ENCODE measurements at regions not wholly inside any gene's neighbourhood (a gene's known extent, or its start where the extent isn't known, plus 50 kb on each side); places are given as distances from the start of the nearest gene placed in this dataset.
"Not testable (repeated sequence)": the region's sequence is repeated elsewhere in the genome, so short reads cannot be mapped to it uniquely, and the experiment has no call there.

DNA sequence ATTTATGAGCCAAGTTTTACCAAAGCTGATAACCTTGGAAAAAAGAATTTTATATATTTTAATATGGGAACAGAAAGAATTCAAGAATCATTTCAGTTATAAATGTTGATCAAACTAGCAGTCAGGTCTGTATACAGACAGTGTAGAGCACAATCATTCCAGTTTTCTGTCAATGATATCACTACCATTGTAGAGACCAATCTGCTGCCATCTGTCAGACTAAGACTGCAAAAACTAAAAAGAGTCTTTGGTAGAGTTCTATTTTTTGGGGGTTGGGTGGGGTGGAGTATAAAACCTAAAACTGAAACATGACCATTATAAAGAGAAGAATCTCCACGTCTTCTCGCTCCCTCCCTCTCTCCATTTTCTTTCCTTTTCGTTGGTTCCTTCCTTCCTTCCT, 204.7 kb upstream of the UBE2E3 start:
- no peak overlapping the region for H3K27ac ChIP-seq
- ATAC-seq: no peak
- intact Hi-C loops (cut with DNase I): no loop called here

DNA sequence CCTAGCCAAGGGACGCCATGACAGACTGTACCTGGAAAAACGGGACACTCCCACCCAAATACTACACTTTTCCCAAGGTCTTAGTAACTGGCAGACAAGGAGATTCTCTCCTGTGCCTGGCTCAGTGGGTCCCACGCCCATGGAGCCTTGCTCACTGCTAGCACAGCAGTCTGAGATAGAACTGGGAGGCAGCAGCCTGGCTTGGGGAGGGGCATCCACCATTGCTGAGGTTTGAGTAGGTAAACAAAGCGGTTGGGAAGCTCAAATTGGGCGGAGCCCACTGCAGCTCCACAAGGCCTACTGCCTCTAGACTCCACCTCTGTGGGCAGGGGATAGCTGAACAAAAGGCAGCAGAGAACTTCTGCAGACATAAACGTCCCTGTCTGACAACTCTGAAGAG, 215.1 kb upstream of the UBE2E3 start:
- peak; percentile 47 for DNase-seq
- H3K27me3 ChIP-seq; intact Hi-C loops (cut with DNase I); H3K27ac ChIP-seq; H3K4me3 ChIP-seq; H3K4me1 ChIP-seq; H3K36me3 ChIP-seq; H3K9me3 ChIP-seq; ATAC-seq: not testable (repeated sequence)

More for the DNA sequence above, 204.7 kb upstream of the UBE2E3 start:
- Histone ChIP-seq H3K4me1 (no peaks in the 10 kb centered on the region), H3K9me3 (no peaks in the 10 kb centered on the region), H3K27me3 (no peaks in the 10 kb centered on the region), H3K36me3 (no peaks in the 10 kb centered on the region), H3K4me3 (no peak overlapping the region)
- DNase-seq: no peak
- TF ChIP-seq, protein P1, sequence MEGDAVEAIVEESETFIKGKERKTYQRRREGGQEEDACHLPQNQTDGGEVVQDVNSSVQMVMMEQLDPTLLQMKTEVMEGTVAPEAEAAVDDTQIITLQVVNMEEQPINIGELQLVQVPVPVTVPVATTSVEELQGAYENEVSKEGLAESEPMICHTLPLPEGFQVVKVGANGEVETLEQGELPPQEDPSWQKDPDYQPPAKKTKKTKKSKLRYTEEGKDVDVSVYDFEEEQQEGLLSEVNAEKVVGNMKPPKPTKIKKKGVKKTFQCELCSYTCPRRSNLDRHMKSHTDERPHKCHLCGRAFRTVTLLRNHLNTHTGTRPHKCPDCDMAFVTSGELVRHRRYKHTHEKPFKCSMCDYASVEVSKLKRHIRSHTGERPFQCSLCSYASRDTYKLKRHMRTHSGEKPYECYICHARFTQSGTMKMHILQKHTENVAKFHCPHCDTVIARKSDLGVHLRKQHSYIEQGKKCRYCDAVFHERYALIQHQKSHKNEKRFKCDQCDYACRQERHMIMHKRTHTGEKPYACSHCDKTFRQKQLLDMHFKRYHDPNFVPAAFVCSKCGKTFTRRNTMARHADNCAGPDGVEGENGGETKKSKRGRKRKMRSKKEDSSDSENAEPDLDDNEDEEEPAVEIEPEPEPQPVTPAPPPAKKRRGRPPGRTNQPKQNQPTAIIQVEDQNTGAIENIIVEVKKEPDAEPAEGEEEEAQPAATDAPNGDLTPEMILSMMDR (IDR thresholded peaks at IDR 0.05): no peak

DNA sequence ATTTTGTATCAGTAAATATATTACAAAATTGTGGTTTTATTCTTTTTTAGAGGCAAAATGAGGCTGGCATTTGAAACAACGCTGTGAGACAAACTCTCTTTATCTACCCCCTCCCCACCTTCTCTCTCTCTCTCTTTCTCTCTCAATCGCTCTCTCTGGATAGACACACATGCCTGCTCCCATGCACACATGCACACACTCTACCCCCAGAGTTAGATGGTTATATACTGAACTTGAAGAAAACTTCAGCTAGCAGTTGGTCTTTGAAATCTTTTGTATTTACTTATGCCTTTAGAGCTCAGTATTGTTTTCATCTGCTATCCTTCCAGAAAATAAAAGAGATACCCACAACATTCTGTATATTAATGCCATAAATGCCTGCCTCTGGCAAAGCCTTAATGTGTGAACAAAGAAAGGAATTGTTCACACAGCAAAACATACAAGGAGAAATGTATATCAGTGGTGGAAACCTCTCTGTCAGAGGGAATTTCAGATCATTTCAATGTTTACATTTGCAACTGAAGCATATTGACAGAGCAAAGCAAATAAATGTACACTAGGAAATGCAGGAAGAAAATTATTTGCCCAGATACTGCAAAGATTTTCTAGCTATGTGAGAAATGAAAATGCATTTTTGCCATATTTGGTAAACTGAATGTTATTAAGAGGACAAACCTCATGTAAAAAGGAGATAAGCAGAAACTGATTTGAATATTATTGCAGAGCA, 217.0 kb upstream of the UBE2E3 start:
- H3K36me3 ChIP-seq: no peaks in the 10 kb centered on the region
- no peak for ATAC-seq
- intact Hi-C loops (cut with DNase I): no loop called here
- no peak overlapping the region for H3K4me3 ChIP-seq
- TF ChIP-seq, protein P1 (IDR thresholded peaks at IDR 0.05): no peak
- no peaks in the 10 kb centered on the region for H3K9me3 ChIP-seq
- H3K27me3 ChIP-seq: no peaks in the 10 kb centered on the region
- DNase-seq: no peak
- H3K4me1 ChIP-seq: no peaks in the 10 kb centered on the region
- H3K27ac ChIP-seq: no peak overlapping the region

DNA sequence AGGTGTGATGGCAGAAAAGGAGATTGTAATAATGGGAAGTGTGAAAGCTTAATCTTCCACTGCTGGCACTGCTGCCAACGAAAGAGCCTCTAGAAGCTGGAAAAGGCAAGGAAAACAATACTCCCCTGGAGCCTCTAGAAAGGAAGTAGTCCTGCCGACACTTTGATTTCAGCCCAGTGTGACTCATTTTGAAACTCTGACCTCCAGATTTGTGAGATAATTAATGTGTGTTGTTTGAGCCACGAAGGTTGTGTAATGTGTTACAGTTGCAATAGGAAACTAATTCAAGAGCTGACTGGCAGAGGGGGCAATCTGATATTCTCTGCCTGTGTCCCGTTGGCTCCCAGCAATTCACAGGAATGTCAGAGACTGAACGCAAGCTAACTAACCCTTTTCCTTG, 219.2 kb upstream of the UBE2E3 start:
- Histone ChIP-seq H3K4me3 (no peak overlapping the region), H3K27ac (no peak overlapping the region), H3K9me3 (no peaks in the 10 kb centered on the region), H3K27me3 (no peaks in the 10 kb centered on the region), H3K36me3 (no peaks in the 10 kb centered on the region), H3K4me1 (no peaks in the 10 kb centered on the region)
- TF ChIP-seq, protein P1 (IDR thresholded peaks at IDR 0.05): no peak
- intact Hi-C loops (cut with DNase I): no loop called here
- DNase-seq (no peak), ATAC-seq (no peak)

DNA sequence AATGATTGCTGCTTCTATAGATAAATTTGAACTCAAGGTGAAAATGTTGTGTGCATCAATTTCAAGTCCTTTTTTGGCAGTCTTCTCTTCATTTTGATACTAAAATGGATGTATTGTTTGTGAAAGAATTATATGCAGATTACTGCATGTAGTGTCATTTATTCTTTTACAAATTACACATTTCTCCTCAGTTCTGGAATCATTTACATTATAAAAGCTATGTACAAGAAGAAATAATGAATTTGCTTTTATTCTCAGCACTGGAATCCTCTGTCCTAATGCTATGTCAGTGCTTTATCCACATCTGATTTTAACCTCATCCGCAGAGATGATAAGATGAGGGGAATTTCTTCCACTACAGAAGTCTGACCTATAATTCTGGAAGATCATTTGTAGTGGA, 220.8 kb upstream of the UBE2E3 start:
- intact Hi-C loops (cut with DNase I): no loop called here
- ATAC-seq: no peak
- Histone ChIP-seq H3K36me3 (no peaks in the 10 kb centered on the region), H3K9me3 (no peaks in the 10 kb centered on the region), H3K4me3 (no peak overlapping the region), H3K4me1 (no peaks in the 10 kb centered on the region), H3K27ac (no peak overlapping the region), H3K27me3 (no peaks in the 10 kb centered on the region)
- no peak for DNase-seq
- TF ChIP-seq, protein P1 (IDR thresholded peaks at IDR 0.05): no peak

DNA sequence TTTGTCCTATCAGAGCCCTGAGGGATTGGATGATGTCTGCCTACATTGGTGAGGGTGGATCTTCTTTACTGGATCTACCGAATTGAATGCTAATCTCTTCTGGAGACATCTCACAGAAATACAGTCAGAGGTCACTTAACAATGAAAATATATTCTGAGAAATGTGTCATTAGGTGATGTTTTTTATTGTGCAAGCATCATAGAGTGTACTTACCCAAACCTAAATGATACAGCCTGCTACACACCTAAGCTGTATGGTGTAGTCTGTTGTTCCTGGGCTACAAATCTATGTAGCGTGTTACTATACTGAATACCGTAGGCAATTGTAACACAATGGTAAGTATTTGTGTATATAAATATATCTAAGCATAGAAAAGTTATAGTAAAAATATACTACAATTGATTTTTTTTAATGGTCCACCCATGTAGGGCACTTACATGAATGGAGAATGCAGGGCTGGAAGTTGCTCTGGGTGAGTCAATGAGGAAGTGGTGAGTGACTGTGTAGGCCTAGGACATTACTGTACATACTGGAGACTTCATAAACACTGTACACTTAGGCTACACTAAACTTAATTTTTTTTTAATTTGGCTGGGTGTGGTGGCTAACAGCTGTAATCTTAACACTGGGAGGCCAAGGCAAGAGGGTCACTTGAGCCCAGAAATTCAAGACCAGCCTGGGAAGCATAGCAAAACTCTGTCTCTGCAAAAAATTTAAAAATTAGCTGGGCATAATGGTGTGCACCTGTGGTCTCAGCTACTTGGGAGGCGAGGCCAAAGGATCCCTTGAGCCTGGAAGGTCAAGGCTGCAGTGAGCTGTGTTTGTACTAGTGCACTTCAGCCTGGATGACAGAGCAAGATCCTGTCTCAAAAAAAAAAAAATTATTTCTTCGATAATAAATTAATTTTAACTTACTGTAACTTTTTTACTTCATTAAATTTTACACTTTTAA, 226.3 kb upstream of the UBE2E3 start:
- no peaks in the 10 kb centered on the region for H3K4me1 ChIP-seq
- no peaks in the 10 kb centered on the region for H3K27me3 ChIP-seq
- no peak for DNase-seq
- no peaks in the 10 kb centered on the region for H3K9me3 ChIP-seq
- no peaks in the 10 kb centered on the region for H3K36me3 ChIP-seq
- intact Hi-C loops (cut with DNase I): no loop called here
- no peak overlapping the region for H3K27ac ChIP-seq
- TF ChIP-seq, protein P1 (IDR thresholded peaks at IDR 0.05): no peak
- H3K4me3 ChIP-seq: no peak overlapping the region
- ATAC-seq: no peak
